GM18498 (cell line): ENCODE measurements at regions not wholly inside any gene's neighbourhood (a gene's known extent, or its start where the extent isn't known, plus 50 kb on each side); places are given as distances from the start of the nearest gene placed in this dataset.
"Not testable (repeated sequence)": the region's sequence is repeated elsewhere in the genome, so short reads cannot be mapped to it uniquely, and the experiment has no call there.

Experiments
- ATAC-seq: cut with Tn5 transposase; IDR thresholded peaks from one replicate; pipeline ENCODE4 v1.9.1; 2021; ENCODE audit warnings: mild to moderate bottlenecking, moderate library complexity; ENCODE audit not compliant: unreplicated experiment

DNA sequence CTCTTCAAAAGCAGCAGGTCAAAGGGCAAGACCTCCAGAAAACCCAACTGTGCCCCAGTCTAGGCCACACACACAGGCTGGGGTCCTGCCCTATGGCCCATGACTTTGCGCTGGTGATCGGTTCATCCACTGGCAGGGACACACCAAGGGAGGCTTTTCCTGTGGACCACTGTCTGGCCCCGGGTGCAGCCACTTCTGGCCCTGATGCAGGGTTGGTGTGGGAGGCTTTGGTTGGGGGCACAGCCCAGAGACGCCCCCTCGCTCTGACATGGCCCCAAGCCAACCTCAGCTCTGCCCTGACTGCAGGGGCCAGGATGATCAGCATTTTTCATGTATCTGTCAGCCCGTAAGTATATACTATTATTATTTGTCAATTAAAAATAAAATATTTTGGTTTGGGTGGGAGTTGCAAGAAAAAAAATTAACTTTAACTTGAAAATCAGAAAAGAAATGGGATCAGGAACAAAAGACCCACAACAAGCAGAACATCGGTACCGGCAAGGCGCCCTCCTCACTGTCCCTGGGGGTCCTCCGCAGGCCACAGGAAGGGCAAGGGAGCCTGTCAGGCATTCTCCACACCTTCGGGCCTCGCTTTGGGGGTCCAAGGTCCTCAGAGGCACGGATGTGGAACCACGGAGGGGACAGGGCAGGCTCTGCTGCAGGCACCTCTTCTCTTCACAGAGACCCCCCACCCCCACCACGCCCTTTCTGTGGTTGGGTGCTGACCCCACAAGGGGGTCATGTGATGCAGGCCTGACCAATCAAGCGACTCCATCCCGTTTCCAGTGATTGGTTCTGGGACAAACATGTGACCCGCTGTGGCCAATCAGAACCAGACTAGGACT is 181.5 kb upstream of the SFSWAP start:
- ATAC-seq = no peak

GRCh38 chr12:131530041-131530332 is 180.9 kb upstream of the SFSWAP start:
- no peak for ATAC-seq

GRCh38 chr12:131530422-131530821 is 180.5 kb upstream of the SFSWAP start:
- no peak for ATAC-seq

GRCh38 chr12:131533139-131533538 is 177.8 kb upstream of the SFSWAP start:
- no peak for ATAC-seq

- ATAC-seq = no peak
Observed at GRCh38 chr12:131535779-131536178, 175.1 kb upstream of the SFSWAP start.

- ATAC-seq = no peak
Observed at GRCh38 chr12:131536337-131536736, 174.6 kb upstream of the SFSWAP start.

DNA sequence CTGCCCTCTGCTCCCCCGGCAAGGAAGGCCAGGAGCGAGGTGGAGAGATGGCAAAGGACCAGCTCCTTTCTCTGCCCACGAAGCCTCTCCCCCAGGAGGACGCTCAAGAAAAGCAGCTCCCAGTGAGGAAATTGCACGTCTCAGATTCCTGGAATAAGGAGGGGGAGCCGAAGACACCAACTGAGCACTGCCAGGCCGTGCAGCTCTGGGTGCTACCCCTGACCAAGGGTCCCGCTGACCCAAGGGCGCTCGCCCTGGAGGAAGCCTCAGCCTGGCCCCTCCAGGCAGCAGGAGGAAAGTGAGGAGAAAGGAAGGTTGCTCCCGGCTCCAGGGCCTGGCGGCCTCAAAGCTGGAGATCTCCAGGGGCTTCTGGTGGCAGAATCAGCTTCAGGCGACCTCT is 174.1 kb upstream of the SFSWAP start:
- no peak for ATAC-seq

DNA sequence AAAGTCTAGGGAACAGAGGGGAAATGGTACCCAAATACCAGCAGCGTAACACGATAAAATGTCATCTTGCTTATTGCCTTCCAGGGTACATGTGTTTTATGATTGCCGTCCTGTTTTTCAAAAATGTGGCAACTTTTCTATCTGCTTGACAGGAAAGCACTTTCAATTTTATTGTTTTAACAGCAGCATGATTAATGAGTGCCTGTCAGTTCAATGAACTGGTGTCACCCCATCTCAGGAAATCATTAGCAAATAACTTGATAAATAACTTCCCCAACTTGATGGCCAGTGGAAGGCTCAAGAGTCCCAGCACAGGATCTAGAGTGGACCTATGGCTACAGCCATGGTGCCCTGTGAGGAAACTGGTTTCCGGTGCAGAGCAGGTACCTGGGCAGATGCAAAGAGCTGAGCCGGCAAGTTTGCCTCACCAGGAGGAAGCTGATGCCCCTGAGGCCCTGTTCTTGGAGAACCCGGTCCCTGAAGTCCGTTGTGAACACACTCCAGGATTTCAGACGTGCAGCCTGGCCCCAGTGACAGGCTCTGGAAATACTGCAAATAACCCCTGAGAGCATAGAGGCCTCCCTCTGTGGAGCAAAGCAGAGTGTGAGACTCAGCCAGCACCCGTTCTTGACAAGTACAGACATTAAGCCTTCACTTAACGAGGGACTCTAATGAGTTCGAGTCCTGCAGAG is 173.5 kb upstream of the SFSWAP start:
- no peak for ATAC-seq

DNA sequence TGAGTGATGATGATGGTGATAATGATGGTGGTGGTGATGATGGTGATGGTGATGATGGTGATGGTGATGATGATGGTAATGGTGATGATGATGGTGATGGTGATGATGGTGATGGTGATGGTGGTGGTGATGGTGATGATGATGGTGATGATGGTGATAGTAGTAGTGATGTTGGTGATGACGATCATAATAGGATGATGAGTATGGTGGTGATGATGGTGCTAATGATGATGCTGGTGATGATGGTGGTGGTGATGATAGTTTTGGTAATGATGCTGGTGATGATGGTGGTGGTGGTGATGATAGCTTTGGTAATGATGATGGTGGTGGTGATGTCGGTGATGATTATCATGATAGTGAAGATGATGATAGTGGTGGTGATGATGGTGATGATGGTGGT is 171.5 kb upstream of the SFSWAP start:
- no peak for ATAC-seq

DNA sequence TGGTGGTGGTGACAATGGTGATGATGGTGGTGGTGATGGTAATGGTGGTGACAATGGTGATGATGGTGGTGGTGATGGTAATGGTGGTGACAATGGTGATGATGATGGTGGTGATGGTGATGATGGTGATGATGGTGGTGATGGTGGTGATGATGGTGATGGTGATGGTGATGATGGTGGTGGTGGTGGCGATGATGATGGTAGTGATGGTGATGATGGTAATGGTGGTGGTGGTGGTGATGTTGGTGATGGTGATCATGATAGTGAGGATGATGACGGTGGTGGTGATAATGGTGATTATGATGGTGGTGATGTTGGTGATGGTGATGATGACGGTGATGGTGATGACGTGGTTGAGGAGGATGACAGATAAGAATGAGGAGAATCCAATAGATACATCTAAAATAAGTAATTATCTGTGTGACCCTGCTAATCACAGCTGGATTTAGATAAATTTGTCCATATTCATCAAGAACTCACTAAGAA is 170.7 kb upstream of the SFSWAP start:
- ATAC-seq = no peak

- ATAC-seq = not testable (repeated sequence)
Observed at GRCh38 chr12:131541512-131541911, 169.4 kb upstream of the SFSWAP start.

DNA sequence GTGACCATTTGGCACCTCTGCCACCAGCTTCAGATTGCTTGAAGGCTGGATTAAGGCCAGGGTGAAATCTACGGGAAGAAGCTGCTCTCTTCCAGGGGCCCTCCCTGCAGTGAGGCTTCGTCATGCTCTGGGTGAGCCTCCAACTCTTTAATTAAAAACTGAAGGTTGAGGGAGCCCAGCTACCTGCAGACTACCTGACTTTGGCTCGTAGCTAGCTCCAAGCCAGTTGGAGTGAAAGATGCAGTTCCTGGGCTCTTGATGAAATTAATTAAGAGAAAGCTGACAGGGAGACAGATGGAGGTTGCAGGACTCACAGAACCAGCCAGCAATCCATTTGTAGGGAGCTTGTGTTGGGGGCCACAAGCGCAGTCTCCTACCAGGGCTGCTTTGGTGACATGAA is 168.5 kb upstream of the SFSWAP start:
- no peak for ATAC-seq

- ATAC-seq = no peak
Observed at GRCh38 chr12:131543040-131543439, 167.8 kb upstream of the SFSWAP start.

- ATAC-seq = no peak
Observed at GRCh38 chr12:131547555-131547954, 163.3 kb upstream of the SFSWAP start.

GRCh38 chr12:131550121-131550520 is 160.8 kb upstream of the SFSWAP start:
- no peak for ATAC-seq

DNA sequence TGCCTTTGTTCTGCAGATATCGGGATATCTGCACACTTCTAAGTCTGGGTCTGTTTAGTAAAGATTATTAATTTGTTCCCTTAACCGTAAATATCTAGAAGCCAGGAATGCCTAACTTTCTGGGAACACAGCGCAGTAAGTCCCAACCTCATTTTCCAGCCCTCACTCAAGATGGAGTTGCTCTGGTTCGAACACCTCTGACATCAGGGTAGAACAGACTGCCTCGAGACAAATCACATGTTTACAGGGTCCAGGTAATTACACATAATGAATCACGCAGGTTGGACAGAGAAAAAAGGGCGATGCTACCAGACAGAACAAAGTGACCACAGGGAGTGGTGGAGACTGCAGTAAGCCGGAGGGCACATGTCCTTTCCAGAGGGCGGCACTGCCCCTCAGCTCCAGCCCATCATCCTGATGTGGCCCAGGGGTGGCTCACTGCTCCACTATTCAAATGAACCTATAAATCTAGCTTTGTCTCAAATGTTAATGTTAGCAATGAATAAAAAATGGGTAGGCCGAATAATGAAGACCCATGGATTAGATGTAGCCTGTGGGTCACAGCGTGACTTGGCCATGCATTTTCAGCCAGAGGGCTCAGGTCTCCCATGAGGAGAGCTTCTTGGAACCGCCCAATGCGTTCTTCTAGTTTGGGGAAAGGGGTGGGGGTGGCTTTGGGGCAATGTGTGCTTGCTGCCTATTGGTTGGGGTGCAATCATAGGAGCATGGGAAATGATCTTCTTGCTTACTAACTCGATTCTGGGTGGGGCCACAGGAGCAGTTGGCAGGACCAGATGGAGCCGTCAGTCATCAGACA is 159.0 kb upstream of the SFSWAP start:
- no peak for ATAC-seq

DNA sequence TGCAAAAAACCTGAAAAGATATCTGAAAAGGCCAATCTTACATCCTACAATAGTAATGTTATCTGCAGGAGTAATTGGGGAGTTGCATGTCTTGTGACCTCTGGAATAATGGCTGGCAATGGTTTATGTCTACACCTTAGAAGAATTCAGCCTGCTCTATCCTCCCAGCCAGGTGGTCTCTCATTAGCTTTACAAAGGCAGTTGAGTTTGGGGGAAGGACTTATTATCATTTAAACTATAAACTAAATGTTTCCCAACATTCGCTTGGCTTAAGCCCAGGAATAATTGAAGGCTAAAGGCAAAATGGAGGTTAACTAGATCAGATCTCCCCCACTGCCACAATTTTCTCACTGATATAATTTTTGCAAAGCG is 158.4 kb upstream of the SFSWAP start:
- no peak for ATAC-seq

GRCh38 chr12:131553096-131553777 is 157.7 kb upstream of the SFSWAP start:
- no peak for ATAC-seq

GRCh38 chr12:131555197-131555846 is 155.6 kb upstream of the SFSWAP start:
- no peak for ATAC-seq

- ATAC-seq = no peak
Observed at GRCh38 chr12:131555866-131556265, 155.0 kb upstream of the SFSWAP start.
